SHP77 treated with DMSO at 0.1 percent for 48 hours (cell line): ENCODE measurements at regions not wholly inside any gene's neighbourhood (a gene's known extent, or its start where the extent isn't known, plus 50 kb on each side); places are given as distances from the start of the nearest gene placed in this dataset.
"Not testable (repeated sequence)": the region's sequence is repeated elsewhere in the genome, so short reads cannot be mapped to it uniquely, and the experiment has no call there.

ENCODE experiments used
- DNase-seq: peaks from one replicate; lab custom pipeline; 2025; lab: John Stamatoyannopoulos, UW

GRCh38 chr9:88872192-88872946 lies 118.9 kb upstream of the S1PR3 start:
- no peak for DNase-seq

DNA sequence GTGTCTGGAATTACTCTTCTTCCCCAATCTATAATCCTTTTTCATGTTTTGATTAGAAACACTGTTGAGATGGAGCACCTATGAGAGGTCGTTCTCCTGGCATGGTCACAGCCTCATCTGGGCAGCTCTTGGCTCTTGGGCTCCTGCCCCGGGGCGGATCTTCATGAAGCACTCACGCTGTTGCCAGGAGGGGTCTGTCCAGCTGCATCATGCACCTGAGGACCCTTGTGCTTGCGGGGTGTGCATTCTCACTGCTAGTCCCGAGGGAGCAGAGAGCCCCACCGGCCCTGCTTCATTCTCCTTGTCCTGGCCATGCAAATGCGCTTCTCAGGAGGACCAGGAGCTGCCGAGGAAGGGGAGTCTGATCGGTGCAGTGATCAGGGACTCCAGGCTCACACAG lies 117.6 kb upstream of the S1PR3 start:
- DNase-seq = no peak

GRCh38 chr9:88874391-88874790 lies 116.9 kb upstream of the S1PR3 start:
- no peak for DNase-seq

- no peak for DNase-seq
These were observed 115.7 kb upstream of the S1PR3 start for GRCh38 chr9:88875400-88876120.

DNA sequence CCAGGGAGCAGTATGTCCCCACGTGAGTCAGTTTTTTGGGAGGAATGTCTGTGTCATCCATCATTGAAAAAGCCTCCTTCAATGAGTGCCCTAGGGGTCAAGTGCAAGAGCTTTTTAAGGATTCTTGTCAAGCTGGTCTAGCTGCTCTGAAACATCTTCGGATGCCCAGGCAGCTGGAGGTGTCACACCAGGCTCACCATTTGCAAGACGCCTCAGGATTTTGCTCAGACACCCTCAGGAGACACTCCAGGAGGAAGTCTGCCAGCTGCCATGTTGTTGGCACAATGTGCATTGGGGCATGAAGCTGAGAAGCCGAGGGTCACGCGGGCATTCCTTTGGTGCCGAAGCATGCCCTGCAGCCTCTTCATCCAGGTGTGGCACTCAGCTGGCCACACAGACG lies 111.1 kb upstream of the S1PR3 start:
- no peak for DNase-seq

GRCh38 chr9:88884291-88884690 lies 107.0 kb upstream of the S1PR3 start:
- not testable (repeated sequence) for DNase-seq

DNA sequence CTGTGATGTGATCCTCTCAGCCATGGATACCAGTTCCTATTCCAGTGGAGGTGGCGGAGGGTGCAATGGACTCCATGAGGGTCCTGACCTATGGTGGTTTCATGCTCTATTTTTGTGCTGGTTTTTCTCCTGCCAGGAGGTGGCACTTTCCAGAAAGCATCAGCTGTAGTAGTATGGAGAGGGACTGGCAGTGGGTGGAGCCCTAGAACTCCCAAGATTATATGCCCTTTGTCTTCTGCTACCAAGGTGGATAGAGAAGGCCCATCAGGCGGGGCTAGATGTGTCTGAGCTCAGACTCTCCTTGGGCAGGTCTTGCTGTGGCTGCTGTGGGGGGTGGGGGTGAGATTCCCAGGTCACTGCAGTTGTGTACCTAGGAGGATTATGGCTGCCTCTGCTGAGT lies 104.5 kb upstream of the S1PR3 start:
- not testable (repeated sequence) for DNase-seq

DNA sequence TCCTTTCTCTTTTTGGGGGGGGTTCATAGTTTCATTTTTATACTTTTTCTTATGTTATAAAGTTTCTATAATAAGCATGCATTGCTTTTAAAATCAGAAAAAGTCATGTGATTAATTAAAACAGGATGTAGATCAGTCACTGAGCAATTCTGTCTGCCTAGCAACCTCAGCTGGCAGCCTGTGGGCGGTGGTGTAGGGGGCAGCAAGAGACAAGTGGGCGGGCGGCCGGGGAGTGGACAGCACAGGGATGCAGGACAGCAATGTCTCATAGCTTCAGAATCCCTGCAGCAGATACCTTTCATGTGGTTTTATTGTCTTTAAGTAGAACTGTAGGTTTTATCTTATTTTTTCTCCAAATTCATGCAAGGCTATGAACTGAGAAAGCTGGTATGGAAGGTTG lies 101.9 kb upstream of the S1PR3 start:
- no peak for DNase-seq

- no peak for DNase-seq
These were observed 100.7 kb upstream of the S1PR3 start for GRCh38 chr9:88890546-88890945.

DNA sequence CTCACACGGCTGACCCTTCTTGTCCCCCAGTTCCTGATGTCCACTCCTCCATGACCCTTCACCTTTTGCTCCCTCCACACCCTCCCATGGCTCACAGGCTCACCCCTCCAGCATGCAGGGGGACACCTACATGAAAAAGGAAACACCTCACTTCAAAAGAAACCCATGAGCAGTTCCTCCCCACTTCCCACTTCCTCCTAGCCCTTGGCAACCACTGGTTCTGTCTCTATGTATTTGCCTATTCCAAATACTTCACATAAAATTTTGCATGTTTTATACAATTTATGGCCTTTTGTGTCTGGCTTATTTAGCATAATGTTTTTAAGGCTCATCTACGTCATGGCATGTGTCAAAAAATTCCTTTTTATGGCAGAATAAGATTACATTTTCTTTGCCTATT lies 100.2 kb upstream of the S1PR3 start:
- no peak for DNase-seq

- DNase-seq = no peak
These were observed 98.5 kb upstream of the S1PR3 start for GRCh38 chr9:88892724-88893123.

GRCh38 chr9:88897081-88897480 lies 94.2 kb upstream of the S1PR3 start:
- DNase-seq = no peak

DNA sequence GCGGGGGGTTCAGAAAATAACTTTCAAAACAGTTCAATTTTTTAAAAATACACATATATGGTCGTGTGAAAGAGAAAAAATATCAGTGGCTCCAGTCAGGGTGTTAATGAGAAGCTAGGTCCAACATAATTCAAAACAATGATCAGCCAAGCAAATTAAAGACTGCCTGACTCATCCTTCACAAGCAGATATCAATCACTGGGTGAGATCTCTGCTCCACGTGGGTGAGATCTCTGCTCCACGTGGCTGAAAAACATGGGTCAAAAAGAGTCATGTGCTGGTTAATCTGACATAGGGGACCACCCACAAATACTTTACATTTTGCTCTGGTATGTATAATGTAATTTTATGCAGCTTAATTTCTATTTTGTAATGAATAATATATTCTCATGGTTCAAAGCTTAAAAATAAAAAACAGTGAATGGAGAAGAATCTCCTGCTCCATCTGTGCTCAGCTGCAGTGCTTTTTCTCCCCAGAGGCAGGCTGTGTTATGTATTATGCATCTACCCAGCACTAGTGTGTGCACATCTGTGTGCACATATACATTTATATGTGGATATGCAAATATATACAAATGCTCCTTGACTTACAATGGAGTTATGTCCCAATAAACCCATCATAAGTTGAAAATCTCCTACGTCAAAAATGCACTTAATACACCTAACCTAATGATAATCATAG lies 93.1 kb upstream of the S1PR3 start:
- no peak for DNase-seq

DNA sequence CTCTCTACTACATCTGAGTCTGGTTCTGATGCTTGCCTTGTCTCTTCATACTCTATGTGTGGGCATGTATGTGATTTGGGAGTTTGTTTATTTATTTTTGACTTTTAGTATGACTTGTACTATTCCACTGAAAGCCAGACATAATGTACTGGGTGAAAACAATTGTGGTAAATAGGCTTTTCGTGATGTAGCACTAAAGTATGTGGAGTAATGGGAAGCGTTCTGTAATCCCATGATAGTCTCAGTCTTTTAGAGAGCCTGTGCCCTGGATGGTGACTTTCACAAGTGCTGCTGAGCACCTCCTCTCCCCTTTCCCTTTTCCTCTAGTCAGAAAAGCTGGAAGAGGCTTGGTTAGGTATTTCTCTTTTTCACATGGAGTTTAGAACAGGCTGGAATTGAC lies 85.8 kb upstream of the S1PR3 start:
- DNase-seq = no peak

- DNase-seq = no peak
These were observed 75.4 kb upstream of the S1PR3 start for GRCh38 chr9:88915916-88916315.

GRCh38 chr9:88916894-88917293 lies 74.4 kb upstream of the S1PR3 start:
- DNase-seq = no peak

- no peak for DNase-seq
These were observed 73.9 kb upstream of the S1PR3 start for GRCh38 chr9:88917375-88917774.

DNA sequence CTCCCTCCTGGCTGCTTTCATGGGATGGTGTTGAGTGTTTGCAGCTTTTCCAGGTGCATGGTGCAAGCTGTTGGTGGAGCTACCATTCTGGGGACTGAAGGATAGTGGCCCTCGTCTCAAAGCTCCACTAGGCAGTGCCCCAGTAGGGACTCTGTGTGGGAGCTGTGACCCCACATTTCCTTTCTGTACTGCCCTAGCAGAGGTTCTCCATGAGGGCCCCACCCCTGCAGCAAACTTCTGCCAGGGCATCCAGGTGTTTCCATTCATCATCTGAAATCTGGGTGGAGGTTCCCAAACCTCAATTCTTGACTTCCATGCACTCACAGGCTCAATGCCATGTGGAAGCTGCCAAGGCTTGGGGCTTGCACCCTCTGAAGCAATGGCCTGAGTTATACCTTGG lies 72.7 kb upstream of the S1PR3 start:
- DNase-seq = not testable (repeated sequence)

- DNase-seq = no peak
These were observed 70.6 kb upstream of the S1PR3 start for GRCh38 chr9:88920645-88921044.

GRCh38 chr9:88922091-88922490 lies 69.2 kb upstream of the S1PR3 start:
- no peak for DNase-seq

DNA sequence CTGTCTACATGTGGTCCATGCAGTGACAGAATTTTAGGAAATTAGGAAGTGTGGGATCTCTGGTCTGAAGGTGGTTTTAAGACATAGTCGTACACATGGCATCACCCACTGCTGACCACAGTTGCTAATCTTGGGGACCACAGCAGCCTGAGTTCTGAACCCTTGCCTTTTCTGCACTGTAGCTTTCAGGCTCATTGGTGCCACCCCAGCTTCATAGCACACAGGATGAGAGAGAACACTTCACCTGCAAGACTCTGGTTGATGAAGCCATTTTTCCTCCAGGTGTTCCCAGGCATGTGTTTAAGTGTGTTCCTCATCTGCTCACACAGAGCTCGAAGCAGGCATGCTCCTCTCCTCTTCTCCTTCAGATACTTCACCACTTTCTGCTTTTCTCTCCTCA lies 68.2 kb upstream of the S1PR3 start:
- no peak for DNase-seq

GRCh38 chr9:88923653-88924288 lies 67.5 kb upstream of the S1PR3 start:
- DNase-seq = no peak

DNA sequence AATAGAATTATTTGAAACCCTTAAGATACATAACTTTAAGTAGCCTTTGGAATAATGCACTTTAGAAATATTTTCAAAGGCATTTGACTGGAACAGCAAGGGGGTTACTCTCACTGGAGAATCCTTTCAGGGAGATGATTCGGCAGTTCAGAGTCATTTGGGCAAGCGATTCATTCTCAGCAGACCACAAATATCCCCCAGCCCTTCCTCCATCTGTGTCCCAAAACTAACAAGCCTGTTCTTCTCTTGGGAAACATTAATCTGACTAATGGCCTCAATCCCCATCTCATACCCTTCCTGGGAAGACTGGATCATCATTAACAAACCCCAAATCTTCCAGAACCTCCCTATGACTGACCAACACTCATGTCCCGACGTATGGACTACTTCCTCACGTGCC lies 65.8 kb upstream of the S1PR3 start:
- no peak for DNase-seq
